Anterior cingulate cortex (tissue), 58 donors: ENCODE measurements at regions not wholly inside any gene's neighbourhood (a gene's known extent, or its start where the extent isn't known, plus 50 kb on each side); places are given as distances from the start of the nearest gene placed in this dataset.
"Not testable (repeated sequence)": the region's sequence is repeated elsewhere in the genome, so short reads cannot be mapped to it uniquely, and the experiment has no call there.

Experiments used
- DNase-seq, 58 donors: peaks; one replicate each; lab custom pipeline; 2025; lab: John Stamatoyannopoulos, UW

DNA sequence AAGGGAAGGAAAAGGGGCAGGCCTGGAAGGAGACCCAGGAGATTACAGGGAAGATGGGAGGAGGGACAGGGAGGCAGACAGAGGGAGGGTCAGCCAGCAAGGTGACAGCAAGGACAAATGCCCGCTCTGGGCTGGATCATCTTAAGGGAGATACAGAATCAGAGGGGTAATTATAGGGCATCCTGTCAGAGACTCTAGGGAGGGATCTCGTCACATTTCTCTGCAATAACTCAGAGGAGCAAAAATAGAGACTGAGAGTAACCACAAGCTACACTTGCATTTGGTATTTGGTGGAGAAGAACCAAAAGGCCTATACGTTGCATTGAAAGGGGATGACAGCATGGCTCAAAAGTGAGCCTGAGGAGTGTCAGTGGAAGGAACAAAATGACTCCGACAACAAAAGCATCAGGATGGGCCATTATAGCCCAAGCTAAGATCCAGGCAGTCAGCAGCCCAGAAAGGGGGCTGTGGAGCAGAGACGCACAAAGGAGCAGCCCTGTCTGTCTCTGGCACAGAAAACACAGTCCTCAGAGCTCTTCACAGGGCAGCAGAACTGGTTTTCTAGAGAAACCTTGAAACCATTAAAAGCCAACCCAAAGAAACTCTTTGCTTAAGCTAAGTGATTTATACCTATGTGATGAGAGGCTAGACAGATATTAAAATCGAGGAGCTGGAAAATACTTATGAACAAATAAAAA lies 430.2 kb upstream of the VSTM2A start:
- DNase-seq, result no peak

DNA sequence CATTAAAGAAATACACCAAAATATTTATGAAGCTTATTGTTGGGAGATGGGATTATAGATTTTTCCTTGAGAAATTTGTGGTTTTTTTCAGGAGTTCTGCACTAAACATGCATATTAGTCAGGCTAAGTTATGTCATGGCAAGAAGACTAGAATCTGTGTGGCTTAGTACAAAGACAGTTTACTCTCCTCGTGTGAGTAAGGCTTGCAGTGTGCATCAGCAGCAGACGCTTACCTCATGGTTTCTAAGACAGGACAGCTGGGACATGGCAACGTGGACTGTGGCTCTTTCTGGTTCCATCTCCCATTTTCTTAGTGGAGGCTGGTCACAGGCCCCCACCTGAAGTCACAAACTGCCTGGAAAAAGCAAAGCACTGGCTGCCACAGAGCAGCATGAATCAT lies 429.6 kb upstream of the VSTM2A start:
- DNase-seq, result no peak

DNA sequence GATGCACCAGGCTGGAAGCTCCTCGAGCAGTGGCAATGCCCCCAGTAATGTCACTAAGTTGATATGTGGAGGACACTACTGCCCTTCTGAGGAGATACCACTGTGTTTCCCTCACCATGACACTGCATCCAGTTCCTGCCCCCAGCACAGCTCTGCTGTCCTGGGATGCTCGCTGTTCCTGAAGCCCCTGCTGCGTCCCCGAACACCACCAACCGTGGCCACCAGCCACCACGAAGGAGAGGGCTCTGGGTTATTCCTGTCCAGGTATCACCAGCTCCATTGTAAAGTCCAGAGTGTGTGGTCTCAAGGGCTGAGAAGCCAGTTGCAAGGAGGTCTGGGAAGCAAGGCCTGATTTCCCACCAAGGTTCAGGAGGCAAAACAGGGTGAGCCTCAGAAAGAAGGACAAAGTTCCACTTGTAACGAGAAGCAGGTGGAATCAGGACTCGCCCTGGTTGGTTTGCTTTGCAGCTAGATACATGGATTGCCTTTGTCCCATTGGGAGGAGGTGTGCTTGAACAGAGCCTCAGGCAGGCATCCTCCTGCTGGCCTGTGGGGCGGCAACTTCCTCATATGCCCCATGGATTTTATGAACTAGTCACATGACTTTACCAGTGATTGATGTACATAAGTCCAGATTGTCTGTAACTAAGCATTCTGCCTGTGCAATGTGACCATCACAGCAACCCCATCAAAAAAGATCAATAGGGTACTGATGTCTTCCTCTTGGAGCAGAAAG lies 427.0 kb upstream of the VSTM2A start:
- no peak for DNase-seq

DNA sequence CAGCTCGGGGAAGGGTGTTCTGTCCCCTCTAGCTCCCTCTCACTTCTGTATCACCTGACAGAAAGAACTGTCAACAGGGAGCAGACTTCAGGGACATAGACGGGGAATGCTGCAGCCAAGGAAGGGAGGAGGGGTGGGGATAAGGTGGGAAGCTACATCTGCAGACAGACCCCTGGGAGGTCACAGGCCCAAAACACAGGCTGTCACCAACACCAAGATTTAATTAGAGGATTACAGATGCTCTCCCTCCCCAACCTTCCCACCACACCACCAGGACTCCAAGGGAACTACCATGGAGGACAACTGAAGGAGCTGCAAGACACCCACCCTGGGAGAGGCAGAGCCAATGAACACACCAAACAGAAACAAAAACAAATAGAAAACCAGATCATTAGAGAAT lies 425.2 kb upstream of the VSTM2A start:
- DNase-seq, result no peak

DNA sequence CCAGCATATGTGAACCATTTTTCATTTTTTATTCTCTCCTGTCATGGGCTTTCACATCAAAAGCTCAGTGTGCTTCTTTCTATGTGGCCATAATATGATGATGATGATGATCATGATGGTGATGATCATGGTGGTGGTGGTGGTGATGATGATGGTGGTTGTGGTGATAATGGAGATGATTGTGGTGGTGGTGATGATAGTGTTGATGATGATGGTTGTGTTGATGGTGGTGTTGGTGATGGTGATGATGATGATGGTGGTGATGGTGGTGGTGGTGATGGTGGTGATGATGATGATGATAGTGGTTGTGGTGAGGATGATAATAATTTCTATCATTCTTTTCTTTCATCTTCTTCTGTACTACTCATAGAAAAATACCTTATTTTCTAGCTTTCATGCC lies 413.1 kb upstream of the VSTM2A start:
- no peak for DNase-seq

DNA sequence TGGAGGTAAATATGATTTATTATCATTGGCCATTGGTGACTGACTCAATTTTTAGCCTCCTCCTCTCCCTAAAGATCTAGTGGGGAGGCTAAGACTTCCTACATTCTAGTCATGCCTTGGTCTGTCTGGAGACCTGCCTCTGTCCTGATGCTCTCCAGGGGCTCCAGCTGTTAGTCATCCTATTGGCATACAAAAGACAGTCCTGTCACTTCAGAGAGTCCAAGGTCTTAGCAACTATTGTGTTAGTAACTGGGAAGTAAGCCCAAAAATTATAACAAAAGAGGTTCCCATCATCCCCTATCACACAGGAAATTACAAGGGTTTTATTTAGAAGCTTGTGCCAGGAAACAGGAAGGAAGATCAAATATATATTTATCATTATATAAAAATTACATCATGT lies 400.6 kb upstream of the VSTM2A start:
- DNase-seq, result no peak

DNA sequence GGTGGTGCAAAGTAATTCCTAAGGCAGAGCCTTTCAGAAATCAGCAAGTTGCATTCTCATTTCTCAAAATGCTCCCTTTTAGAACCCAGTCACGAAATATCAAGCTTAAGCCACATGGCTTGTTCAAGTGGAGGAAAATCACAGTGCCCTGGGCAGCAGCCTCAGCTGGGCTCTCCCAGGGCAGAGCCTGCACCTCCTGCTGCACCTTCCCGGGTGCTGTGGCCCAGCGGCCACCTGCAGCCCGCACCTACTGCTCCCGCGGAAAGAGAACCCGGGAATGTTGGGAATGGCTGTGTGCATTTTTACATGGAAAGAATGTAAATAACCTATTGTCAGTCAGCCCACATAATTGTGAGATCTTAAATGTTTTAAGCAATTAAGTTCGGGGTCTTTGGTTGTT lies 396.5 kb upstream of the VSTM2A start:
- DNase-seq, result no peak

DNA sequence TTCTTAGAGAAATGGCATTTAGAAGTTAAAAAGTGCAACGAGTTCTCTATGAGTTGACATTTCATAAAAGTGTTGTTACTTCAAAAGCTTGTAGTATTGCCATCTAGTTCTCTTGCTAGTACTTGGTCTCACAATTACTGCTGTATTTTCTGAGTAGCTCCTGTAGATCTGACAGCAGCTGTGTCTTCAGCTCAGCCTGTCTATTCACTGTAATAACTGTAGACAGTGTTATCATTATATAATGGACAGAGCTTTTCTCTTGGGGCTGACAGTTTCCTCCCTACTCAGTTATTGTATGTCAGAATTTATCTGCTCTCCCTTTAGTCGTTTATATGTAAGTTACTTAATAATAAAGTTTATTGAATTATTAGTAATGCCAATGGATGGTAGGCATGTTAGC lies 388.7 kb upstream of the VSTM2A start:
- DNase-seq, result no peak

DNA sequence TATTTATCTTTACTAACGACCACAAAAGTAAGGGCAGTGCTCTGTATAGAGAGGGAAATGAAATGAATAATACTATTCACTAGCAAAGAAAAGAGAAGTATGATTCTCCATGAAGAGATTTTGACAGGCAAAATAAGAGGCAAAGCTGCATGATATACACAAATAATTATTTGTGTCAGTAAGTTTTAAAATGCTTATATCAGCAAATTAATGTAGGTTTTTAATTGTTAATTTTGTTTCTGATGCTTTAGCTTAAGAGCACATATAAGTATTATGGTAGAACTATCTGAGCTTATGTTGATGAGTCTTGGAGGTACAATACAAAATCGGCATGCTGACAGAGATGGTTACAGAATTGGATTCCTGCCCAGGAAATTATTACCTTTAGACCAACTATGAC lies 383.1 kb upstream of the VSTM2A start:
- no peak for DNase-seq

DNA sequence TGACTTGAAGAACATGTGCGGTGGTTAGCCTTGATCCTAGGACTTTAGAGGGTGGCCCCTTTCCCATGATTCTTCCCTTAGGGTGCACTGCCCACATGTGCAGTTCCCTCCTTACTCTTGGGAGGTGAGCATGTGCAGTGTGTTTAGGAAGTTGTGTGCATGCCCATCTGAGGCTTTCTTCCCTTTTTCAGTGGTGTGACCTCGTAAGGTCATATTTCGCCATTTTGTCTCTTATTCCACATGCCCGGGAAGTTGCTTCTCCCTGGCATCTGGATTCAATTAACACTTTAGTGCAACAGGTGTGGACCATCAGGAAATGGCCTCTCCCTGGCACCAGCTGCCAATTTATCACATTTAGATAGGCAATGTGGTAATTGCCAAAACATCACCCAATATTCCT lies 380.6 kb upstream of the VSTM2A start:
- DNase-seq, result no peak

DNA sequence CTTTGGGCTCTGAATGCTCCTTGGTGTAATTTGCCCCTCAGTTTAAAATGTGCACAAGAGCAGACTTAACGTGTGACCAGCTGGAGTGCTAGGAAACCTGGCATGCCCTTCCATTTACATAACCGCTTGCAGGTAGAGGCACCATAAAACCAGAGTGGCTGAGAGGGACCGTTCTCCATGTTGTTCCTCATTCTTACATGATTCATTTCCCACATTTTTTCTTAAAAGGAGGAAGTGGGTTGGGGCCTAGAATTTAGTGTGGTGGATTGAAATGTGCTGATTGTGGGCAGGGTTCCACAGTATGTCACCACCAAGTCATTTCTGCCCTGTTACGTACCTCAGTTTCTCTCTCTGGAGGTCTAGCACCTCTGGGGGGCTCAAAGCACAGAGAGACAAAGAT lies 375.8 kb upstream of the VSTM2A start:
- no peak for DNase-seq

DNA sequence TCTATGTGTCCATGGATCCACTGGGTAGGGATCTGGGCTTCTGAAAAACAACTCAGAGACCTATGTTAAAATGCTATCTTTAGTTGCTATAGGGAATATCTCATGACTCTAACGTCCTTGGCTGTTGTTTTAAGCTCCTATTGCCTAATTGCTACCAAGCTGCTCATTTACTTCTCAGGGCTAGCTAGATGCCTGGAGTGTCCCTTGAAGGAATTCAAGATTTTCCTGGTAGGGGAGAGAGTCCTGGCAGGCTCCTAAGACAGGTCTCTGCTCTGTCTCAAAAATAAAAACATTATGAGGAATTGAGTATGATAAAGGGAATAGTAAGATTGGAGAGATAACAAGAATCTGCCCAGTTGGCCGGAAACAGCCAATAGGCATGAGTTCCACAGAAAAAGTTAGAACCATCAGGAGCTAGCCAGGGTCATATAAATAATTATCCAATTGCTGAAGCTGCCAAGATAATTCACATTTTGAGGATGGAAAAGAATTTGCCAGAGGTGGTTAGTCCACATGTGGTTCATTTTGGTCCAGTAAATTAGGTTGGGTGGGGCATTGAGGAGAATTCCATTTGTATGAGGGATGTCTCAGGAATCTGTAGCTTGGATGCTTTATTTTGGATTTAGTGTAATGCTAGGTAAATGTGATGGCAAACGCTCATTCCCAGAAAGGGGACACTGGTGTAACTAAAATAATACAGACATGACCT lies 362.7 kb upstream of the VSTM2A start:
- DNase-seq, result no peak

DNA sequence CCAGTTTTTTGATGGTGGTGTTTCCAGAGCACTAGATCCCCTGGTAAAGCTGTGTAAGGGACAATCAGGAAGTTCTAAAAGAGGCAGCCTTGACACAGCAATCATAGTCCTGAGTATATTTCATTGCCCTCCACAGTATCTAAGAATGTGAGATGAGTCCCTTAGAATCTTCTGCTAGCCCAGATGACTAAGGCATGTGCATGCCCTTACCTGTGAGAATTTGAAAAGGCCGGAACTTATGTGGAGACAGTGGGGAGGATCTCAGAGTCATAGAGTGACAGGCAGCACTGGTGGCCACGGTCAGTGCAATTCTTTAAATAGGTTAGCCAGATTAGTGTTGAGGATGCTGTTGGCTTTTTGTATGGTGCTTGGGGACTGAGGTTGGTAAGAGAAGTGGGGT lies 361.4 kb upstream of the VSTM2A start:
- DNase-seq, result no peak

DNA sequence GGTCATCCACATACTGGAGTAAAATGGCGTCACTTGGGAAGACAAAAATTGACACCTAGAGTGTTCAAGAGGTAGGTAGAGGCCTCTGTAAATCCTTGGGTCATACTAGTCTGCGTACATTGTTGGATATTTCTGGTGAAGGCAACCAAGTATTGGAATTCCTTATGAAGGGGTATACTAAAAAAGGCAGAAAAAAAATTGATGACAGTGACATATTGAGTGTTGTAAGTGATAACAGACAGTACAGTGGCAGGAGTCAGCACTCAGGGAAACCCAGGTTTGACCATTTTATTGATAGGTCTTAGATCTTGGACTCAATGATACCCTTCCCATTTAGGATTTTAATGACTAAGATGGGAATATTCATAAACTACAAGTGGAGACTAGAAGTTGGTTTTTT lies 359.1 kb upstream of the VSTM2A start:
- no peak for DNase-seq

DNA sequence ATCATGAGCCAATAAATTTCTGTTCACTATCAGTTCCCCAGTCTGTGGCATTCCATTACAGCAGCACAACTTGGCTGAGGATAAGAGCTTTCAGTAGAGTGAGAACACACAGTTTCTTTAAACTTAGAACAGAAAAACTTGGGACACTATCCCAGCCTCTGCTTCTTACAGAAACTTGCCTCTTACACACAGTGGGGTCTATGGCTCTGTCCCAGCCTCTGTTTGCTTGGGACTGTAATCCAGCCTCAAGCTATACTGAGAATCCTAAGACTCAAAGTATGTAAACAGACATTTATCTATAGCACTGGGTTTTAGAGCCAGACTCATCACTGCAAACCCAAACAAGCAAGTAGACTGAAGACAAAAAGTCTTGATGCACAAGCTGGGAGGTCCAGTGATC lies 355.8 kb upstream of the VSTM2A start:
- DNase-seq, result no peak

DNA sequence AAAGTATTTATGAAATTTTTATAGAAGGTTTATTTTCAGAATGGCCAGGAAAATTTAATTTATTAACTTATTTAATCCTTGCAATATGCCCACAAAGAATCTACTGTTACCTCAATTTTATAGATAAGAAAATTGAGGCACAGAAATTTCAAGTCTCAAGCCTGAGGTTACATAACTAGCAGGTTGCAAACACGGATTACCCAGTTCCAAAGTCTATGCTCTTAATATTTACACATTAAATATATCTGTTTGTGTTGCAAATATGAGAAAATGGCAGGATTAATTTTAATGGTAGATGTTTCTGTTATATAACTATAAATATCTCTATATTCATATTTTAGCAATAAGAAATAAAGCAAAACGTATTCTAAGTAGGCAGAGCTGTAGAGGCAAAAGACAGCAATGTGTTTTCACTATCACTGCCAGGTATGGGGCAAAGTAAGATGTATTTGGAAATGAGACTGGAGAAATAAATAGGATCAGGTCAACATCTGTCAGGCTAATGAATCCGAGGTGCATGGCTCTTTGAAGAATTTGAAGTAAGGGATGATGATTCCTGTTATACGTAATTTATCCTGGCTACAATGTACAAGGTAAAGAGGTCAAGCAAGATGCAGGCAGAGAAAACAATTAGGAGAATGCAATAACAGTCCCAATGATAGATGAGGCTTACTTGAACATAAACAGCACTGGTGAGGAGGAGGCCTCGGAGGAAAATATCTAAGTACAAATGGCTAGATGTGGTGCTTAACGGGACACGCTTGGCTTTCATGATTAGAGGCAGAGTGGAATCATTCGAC lies 354.1 kb upstream of the VSTM2A start:
- no peak for DNase-seq

DNA sequence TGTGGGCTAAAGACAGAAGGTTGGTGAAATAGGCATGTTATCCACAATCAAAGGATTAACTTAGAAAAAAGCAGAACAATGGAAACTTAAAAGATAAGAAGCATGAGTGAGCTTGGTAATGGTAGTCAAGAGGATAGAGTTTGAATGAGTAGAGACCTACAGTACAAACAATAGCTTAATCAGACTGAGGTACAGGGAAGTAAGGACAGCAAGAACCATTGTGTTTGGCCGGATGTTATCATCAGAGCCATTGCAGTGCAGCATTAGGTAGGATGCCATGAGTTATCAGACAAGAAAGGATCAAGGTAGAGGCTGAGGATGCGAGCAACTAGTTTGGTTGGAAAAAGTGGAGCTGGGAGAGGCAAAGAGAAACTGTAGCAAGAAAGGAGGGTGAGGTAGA lies 353.3 kb upstream of the VSTM2A start:
- no peak for DNase-seq

DNA sequence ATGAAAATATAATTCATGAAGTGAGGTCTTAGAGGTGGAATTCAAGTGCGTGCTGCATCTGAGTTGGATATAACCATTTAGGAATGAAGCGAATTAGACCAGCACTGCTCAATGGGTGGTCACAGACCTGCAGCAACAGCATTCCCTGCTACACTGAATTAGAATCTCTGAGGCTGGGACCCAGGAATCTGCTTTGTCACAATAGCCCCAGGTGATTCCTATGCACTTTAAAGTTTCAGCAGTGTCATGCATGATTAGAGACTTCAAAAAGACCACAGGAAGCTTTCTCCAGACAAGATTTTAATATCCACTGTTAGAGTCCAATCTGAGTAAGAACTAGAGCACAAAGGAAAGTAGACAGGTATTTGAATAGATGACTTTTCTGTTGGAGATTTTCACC lies 352.8 kb upstream of the VSTM2A start:
- DNase-seq, result no peak

DNA sequence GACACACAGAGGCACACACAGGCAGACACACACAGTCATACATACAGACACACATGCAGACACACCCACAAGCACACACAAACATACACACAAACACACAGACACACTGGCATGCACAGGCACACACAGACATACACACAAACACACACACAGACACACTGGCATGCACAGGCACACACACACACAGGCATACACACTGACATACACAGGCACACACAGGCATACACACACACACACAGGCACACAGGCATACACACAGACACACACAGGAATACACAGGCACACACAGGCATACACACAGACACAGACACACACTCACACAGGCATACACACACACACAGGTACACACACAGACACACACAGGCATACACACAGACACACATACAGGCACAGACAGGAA lies 340.7 kb upstream of the VSTM2A start:
- DNase-seq, result no peak

DNA sequence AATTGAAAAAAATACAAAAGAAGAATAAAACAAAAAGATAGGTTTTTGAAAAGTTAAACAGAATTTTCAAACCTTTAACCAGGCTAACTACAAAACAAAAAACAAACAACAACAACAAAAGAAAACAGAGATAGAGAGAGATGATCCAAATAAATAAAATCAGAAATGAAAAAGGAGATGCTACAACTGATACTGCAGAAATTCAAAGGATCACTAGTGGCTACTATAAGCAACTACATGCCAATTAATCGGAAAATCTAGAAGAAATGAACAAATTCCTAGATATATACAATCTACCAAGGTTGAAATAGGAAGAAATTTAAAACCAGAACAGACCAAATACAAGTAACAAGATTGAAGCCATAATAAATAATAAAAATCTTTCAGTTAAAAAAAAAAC lies 326.8 kb upstream of the VSTM2A start:
- no peak for DNase-seq

DNA sequence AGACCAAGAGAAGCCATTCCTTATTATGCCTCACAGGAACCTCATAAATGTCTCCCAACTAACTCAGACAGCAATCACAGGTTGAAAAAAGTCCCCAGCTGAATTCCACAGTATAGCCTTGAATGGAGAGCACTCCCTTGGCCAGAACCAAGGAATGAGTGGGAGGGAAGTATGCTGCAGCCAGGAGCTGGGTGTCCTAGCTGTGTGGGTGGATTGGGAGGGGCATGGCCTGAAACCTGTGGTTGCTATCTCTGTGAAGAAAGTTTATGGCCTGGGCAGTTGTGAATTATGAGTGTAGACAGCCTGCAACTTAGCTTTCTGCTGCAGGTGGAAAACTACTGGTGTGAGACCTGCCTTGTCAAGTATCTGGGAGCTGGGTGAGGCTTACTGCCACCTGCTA lies 316.1 kb upstream of the VSTM2A start:
- DNase-seq, result not testable (repeated sequence)
